Nephron (organoid): ENCODE measurements at regions not wholly inside any gene's neighbourhood (a gene's known extent, or its start where the extent isn't known, plus 50 kb on each side); places are given as distances from the start of the nearest gene placed in this dataset.

Experiments
- H3K27ac Mint-ChIP-seq, 3 experiments: 2 replicates each; pipeline ENCODE4 v1.8.0; 2020; ENCODE audit warnings: mixed read lengths in 3 of 3, mild to moderate bottlenecking in 2 of 3, moderate library complexity in 1 of 3
- H3K27me3 Mint-ChIP-seq: 2 replicates; pipeline ENCODE4 v1.8.0; 2021; ENCODE audit warnings: low read depth, mild to moderate bottlenecking, moderate library complexity, mixed read lengths
- H3K36me3 Mint-ChIP-seq: 2 replicates; pipeline ENCODE4 v1.8.0; 2020; ENCODE audit warnings: low read depth, mixed read lengths
- H3K4me1 Mint-ChIP-seq: 2 replicates; pipeline ENCODE4 v1.8.0; 2020; ENCODE audit warnings: mixed read lengths
- H3K4me3 Mint-ChIP-seq, 3 experiments: 2 replicates each; pipeline ENCODE4 v1.8.0; 2020; ENCODE audit warnings: mild to moderate bottlenecking in 3 of 3, mixed read lengths in 3 of 3, moderate library complexity in 2 of 3
- H3K9me3 Mint-ChIP-seq: 2 replicates; pipeline ENCODE4 v1.8.0; 2020; ENCODE audit warnings: mixed read lengths
- TF ChIP-seq, protein P1 (sequence below), 3 experiments: fragments of 200-600 bp; sonication (generic); IDR thresholded peaks; one replicate each; pipeline ENCODE4 v1.5.0; 2021; ENCODE audit warnings: antibody characterized with exemption in 3 of 3; ENCODE audit not compliant: unreplicated experiment in 3 of 3

GRCh38 chr3:27907929-27908328 lies 185.8 kb upstream of the EOMES start:
- Mint-ChIP-seq H3K4me1 (peaks cover 12% of the 10 kb centered on the region), H3K27ac (no peak overlapping the region), H3K4me3 (no peak overlapping the region), H3K9me3 (no peaks in the 10 kb centered on the region), H3K27me3 (no peaks in the 10 kb centered on the region), H3K36me3 (no peaks in the 10 kb centered on the region)
- TF ChIP-seq, protein P1, sequence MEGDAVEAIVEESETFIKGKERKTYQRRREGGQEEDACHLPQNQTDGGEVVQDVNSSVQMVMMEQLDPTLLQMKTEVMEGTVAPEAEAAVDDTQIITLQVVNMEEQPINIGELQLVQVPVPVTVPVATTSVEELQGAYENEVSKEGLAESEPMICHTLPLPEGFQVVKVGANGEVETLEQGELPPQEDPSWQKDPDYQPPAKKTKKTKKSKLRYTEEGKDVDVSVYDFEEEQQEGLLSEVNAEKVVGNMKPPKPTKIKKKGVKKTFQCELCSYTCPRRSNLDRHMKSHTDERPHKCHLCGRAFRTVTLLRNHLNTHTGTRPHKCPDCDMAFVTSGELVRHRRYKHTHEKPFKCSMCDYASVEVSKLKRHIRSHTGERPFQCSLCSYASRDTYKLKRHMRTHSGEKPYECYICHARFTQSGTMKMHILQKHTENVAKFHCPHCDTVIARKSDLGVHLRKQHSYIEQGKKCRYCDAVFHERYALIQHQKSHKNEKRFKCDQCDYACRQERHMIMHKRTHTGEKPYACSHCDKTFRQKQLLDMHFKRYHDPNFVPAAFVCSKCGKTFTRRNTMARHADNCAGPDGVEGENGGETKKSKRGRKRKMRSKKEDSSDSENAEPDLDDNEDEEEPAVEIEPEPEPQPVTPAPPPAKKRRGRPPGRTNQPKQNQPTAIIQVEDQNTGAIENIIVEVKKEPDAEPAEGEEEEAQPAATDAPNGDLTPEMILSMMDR (IDR thresholded peaks at IDR 0.05; ENCODE audit: unreplicated experiment in 3 of 3) = no peak

- no peaks in the 10 kb centered on the region for H3K27me3 Mint-ChIP-seq
- H3K4me1 Mint-ChIP-seq = peaks cover 12% of the 10 kb centered on the region
- no peak overlapping the region for H3K4me3 Mint-ChIP-seq
- H3K27ac Mint-ChIP-seq = peak overlapping the region in 1 of 3 experiments; percentile 8
- H3K36me3 Mint-ChIP-seq = no peaks in the 10 kb centered on the region
- H3K9me3 Mint-ChIP-seq = no peaks in the 10 kb centered on the region
- TF ChIP-seq, protein P1 (IDR thresholded peaks at IDR 0.05; ENCODE audit: unreplicated experiment in 3 of 3) = no peak
Measured at GRCh38 chr3:27910456-27910855, 188.3 kb upstream of the EOMES start.

- H3K36me3 Mint-ChIP-seq = no peaks in the 10 kb centered on the region
- TF ChIP-seq, protein P1 (IDR thresholded peaks at IDR 0.05; ENCODE audit: unreplicated experiment in 3 of 3) = no peak
- no peaks in the 10 kb centered on the region for H3K9me3 Mint-ChIP-seq
- H3K27me3 Mint-ChIP-seq = peaks cover 4% of the 10 kb centered on the region
- H3K4me3 Mint-ChIP-seq = no peak overlapping the region
- no peak overlapping the region for H3K27ac Mint-ChIP-seq
- peaks cover 12% of the 10 kb centered on the region for H3K4me1 Mint-ChIP-seq
Measured at GRCh38 chr3:27914199-27914598, 192.1 kb upstream of the EOMES start.

- H3K4me1 Mint-ChIP-seq = no peaks in the 10 kb centered on the region
- H3K36me3 Mint-ChIP-seq = no peaks in the 10 kb centered on the region
- H3K27me3 Mint-ChIP-seq = peaks cover 3% of the 10 kb centered on the region
- no peak overlapping the region for H3K4me3 Mint-ChIP-seq
- no peak overlapping the region for H3K27ac Mint-ChIP-seq
- no peaks in the 10 kb centered on the region for H3K9me3 Mint-ChIP-seq
- TF ChIP-seq, protein P1 (IDR thresholded peaks at IDR 0.05; ENCODE audit: unreplicated experiment in 3 of 3) = no peak
Measured at GRCh38 chr3:27923349-27924068, 201.4 kb upstream of the EOMES start.

GRCh38 chr3:27927882-27928281 lies 205.8 kb upstream of the EOMES start:
- TF ChIP-seq, protein P1 (IDR thresholded peaks at IDR 0.05; ENCODE audit: unreplicated experiment in 3 of 3) = no peak
- Mint-ChIP-seq H3K27ac (no peak overlapping the region), H3K9me3 (no peaks in the 10 kb centered on the region), H3K4me3 (no peak overlapping the region), H3K4me1 (no peaks in the 10 kb centered on the region), H3K27me3 (no peaks in the 10 kb centered on the region), H3K36me3 (no peaks in the 10 kb centered on the region)

GRCh38 chr3:27930052-27930602 lies 208.0 kb upstream of the EOMES start:
- no peaks in the 10 kb centered on the region for H3K9me3 Mint-ChIP-seq
- H3K27ac Mint-ChIP-seq = no peak overlapping the region
- H3K4me1 Mint-ChIP-seq = no peaks in the 10 kb centered on the region
- H3K4me3 Mint-ChIP-seq = no peak overlapping the region
- H3K36me3 Mint-ChIP-seq = no peaks in the 10 kb centered on the region
- TF ChIP-seq, protein P1 (IDR thresholded peaks at IDR 0.05; ENCODE audit: unreplicated experiment in 3 of 3) = no peak
- H3K27me3 Mint-ChIP-seq = no peaks in the 10 kb centered on the region
